Adrenal gland (tissue), 5 donors: ENCODE measurements at regions not wholly inside any gene's neighbourhood (a gene's known extent, or its start where the extent isn't known, plus 50 kb on each side); places are given as distances from the start of the nearest gene placed in this dataset.
"Not testable (repeated sequence)": the region's sequence is repeated elsewhere in the genome, so short reads cannot be mapped to it uniquely, and the experiment has no call there.

Experiments
- POLR2A ChIP-seq, 2 donors: fragments of 450-650 bp; IDR thresholded peaks; one replicate each; pipeline ENCODE4 v1.6.1; 2017; ENCODE audit warnings: antibody characterized with exemption in 2 of 2, mild to moderate bottlenecking in 2 of 2, moderate library complexity in 1 of 2
- TF ChIP-seq, protein P1 (sequence below), 6 experiments: fragments of 450-650 bp in 4 of 6; fragments of 200-600 bp in 2 of 6; sonication (generic) in 1 of 6; IDR thresholded peaks; 1 replicate in 5 of 6; 2 replicates in 1 of 6; pipeline versions ENCODE4 v1.5.1 to v1.8.0; 2016 to 2021; ENCODE audit warnings: antibody characterized with exemption in 6 of 6, mild to moderate bottlenecking in 2 of 6, moderate library complexity in 1 of 6
- donor health status: DM: no; HTN: no; CAD: no.

- TF ChIP-seq, protein P1, sequence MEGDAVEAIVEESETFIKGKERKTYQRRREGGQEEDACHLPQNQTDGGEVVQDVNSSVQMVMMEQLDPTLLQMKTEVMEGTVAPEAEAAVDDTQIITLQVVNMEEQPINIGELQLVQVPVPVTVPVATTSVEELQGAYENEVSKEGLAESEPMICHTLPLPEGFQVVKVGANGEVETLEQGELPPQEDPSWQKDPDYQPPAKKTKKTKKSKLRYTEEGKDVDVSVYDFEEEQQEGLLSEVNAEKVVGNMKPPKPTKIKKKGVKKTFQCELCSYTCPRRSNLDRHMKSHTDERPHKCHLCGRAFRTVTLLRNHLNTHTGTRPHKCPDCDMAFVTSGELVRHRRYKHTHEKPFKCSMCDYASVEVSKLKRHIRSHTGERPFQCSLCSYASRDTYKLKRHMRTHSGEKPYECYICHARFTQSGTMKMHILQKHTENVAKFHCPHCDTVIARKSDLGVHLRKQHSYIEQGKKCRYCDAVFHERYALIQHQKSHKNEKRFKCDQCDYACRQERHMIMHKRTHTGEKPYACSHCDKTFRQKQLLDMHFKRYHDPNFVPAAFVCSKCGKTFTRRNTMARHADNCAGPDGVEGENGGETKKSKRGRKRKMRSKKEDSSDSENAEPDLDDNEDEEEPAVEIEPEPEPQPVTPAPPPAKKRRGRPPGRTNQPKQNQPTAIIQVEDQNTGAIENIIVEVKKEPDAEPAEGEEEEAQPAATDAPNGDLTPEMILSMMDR (IDR thresholded peaks at IDR 0.05), result not testable (repeated sequence)
- TF ChIP-seq POLR2A (IDR thresholded peaks at IDR 0.05), result not testable (repeated sequence)
These were observed 129.0 kb upstream of the OR4C13 start for GRCh38 chr11:49823188-49823587.
